ENCODE measurements at regions not wholly inside any gene's neighbourhood (a gene's known extent, or its start where the extent isn't known, plus 50 kb on each side); places are given as distances from the start of the nearest gene placed in this dataset.

GRCh38 chr16:61544165-61544564 lies 492.1 kb downstream of the CDH8 start:
- TF ChIP-seq CTCF (IDR thresholded peaks at IDR 0.05; ENCODE audit: low read depth, low read length): no peak
- no peak for DNase-seq (ENCODE audit: extremely low read depth, low read depth)

DNA sequence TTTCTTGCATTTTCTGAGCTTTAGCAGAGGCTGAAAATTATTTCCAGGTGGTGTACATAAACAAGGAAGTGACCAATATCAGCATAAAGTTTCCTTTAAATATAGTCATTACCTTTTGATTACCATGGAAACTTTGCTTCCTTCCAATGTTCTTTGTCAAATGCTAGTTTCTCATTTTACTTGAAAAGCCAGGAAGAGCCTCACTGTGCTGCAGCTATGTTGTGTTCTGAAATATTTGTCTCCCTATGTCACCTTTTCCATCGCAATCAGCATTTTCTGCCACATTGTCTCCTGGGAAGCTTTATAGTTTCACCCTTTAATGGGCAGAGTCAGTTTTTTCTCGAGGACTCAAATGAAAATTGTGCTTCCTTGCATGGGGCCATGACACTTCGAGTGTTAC lies 496.0 kb downstream of the CDH8 start:
- TF ChIP-seq CTCF (IDR thresholded peaks at IDR 0.05; ENCODE audit: low read depth, low read length): no peak
- no peak for DNase-seq (ENCODE audit: extremely low read depth, low read depth)

- TF ChIP-seq CTCF (IDR thresholded peaks at IDR 0.05; ENCODE audit: low read depth, low read length): no peak
- no peak for DNase-seq (ENCODE audit: extremely low read depth, low read depth)
Measured at GRCh38 chr16:61530697-61531096, 505.5 kb downstream of the CDH8 start.

DNA sequence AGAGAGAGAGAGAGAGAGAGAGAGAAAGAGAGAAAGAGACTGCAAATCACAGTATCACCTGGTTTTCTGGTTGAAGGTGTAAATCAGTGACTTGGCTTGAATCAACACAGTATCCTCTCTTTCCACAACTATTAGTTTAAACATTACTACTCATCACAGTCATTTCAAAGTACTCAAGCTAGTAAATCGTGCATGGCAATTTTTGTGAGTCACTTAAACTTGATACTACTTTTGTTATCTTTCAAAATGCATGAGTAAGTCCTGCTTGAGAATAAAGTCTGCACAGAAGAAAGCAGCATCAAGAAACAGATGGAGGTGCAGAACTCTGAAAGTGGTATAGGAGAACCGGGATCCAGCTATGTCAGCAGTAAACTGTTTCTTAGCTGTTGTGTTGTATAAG lies 535.4 kb downstream of the CDH8 start:
- no peak for TF ChIP-seq CTCF (IDR thresholded peaks at IDR 0.05; ENCODE audit: low read depth, low read length)
- no peak for DNase-seq (ENCODE audit: extremely low read depth, low read depth)

DNA sequence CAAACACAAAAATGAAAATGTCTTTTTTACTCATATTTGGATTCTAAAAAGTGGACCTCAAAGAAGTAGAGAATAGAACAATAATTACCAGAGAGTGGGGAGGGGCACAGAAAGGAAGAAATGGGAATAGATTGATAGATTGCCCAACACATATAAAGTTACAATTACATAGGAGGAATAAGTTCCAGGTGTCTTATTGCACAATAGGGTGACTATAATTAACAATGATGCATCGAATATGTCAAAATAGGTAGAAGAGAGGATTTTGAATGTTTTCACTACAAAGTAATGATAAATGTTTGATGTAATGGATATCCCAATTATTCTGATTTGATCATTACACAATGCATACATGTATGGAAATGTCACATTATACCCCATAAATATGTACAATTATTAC lies 556.0 kb downstream of the CDH8 start:
- no peak for DNase-seq (ENCODE audit: extremely low read depth, low read depth)
- no peak for TF ChIP-seq CTCF (IDR thresholded peaks at IDR 0.05; ENCODE audit: low read depth, low read length)

- no peak for TF ChIP-seq CTCF (IDR thresholded peaks at IDR 0.05; ENCODE audit: low read depth, low read length)
- DNase-seq (ENCODE audit: extremely low read depth, low read depth): no peak
Measured at GRCh38 chr16:61471737-61472136, 564.5 kb downstream of the CDH8 start.

DNA sequence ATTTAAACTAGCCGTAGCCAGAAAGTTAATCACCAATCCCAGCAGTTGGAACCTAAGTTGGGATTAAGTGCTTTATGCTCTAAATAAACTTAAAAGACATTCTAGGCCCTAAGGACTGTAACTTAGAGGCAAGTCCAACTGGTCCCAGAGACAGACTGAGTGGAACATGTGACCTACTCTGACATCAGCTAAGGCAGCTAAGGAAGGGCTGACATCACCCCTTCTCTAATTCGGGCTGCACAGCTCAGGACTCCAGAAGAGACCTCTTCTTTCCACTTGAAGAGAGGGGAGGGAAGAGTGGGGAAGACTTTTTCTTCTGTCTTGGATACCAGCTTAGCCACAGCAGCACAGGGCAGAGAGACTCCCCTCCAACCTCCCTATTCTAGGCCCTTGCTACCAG lies 565.2 kb downstream of the CDH8 start:
- TF ChIP-seq CTCF (IDR thresholded peaks at IDR 0.05; ENCODE audit: low read depth, low read length): no peak

More for the DNA sequence above, 565.2 kb downstream of the CDH8 start:
- DNase-seq (ENCODE audit: extremely low read depth, low read depth): no peak
